Common myeloid progenitor, CD34-positive (primary cell): ENCODE measurements at regions not wholly inside any gene's neighbourhood (a gene's known extent, or its start where the extent isn't known, plus 50 kb on each side); places are given as distances from the start of the nearest gene placed in this dataset.

Source experiments
- CTCF ChIA-PET: fragments of 350-600 bp; sonication (Branson Sonifier 250); formaldehyde crosslinking; loops from one replicate; lab custom pipeline; 2021; ENCODE audit warnings: antibody characterized with exemption; lab: Charles Lee
- POLR2A ChIA-PET: fragments of 350-600 bp; sonication (Branson Sonifier 250); formaldehyde crosslinking; loops from one replicate; lab custom pipeline; 2021; ENCODE audit warnings: antibody characterized with exemption; lab: Charles Lee
- DNase-seq, 3 donors: peaks; one replicate each; pipeline versions ENCODE4 v3.0.0 to v3.0.0-alpha.2; 2013
- H3K27ac ChIP-seq, 2 experiments: 1 replicate in 1 of 2; 2 replicates in 1 of 2; pipeline ENCODE4 v1.7.0; 2013; ENCODE audit warnings: inconsistent platforms in 2 of 2, low read length in 2 of 2, mild to moderate bottlenecking in 2 of 2, low read depth in 1 of 2, moderate library complexity in 1 of 2; ENCODE audit not compliant: severe bottlenecking in 2 of 2, insufficient read depth in 1 of 2, poor library complexity in 1 of 2
- H3K27me3 ChIP-seq, 5 experiments: replicated peaks in 2 of 5; 1 replicate in 3 of 5; 2 replicates in 2 of 5; pipeline versions ENCODE4 v1.6.1 to v1.7.0; 2013; ENCODE audit warnings: low read length in 4 of 5, mild to moderate bottlenecking in 2 of 5, moderate library complexity in 2 of 5, inconsistent platforms in 1 of 5; ENCODE audit not compliant: insufficient read depth in 5 of 5, control insufficient read depth in 4 of 5
- H3K36me3 ChIP-seq, 4 experiments: 1 replicate in 2 of 4; 2 replicates in 2 of 4; pipeline versions ENCODE4 v1.6.1 to v1.7.0; 2013; ENCODE audit warnings: low read length in 3 of 4, control low read depth in 1 of 4, mild to moderate bottlenecking in 1 of 4; ENCODE audit not compliant: control insufficient read depth in 4 of 4, insufficient read depth in 4 of 4
- H3K4me1 ChIP-seq, 4 experiments: 1 replicate in 3 of 4; 2 replicates in 1 of 4; pipeline versions ENCODE4 v1.6.1 to v1.7.1; 2013; ENCODE audit warnings: low read length in 3 of 4, mild to moderate bottlenecking in 3 of 4, control low read depth in 1 of 4, inconsistent platforms in 1 of 4, moderate library complexity in 1 of 4; ENCODE audit not compliant: control insufficient read depth in 4 of 4, insufficient read depth in 4 of 4; ENCODE audit errors: control extremely low read depth in 1 of 4
- H3K4me3 ChIP-seq, 7 experiments: 1 replicate in 4 of 7; 2 replicates in 3 of 7; pipeline versions ENCODE4 v1.5.1 to v1.7.0; 2013; ENCODE audit warnings: mild to moderate bottlenecking in 7 of 7, low read length in 6 of 7, moderate library complexity in 6 of 7, inconsistent platforms in 2 of 7, low read depth in 2 of 7, control low read depth in 1 of 7; ENCODE audit not compliant: insufficient read depth in 4 of 7, control insufficient read depth in 1 of 7; ENCODE audit errors: extremely low read depth in 1 of 7
- H3K9me3 ChIP-seq, 5 experiments: 1 replicate in 4 of 5; 2 replicates in 1 of 5; pipeline versions ENCODE4 v1.6.1 to v1.7.1; 2013; ENCODE audit warnings: low read length in 4 of 5, mild to moderate bottlenecking in 2 of 5, inconsistent platforms in 1 of 5, low read depth in 1 of 5, moderate library complexity in 1 of 5; ENCODE audit not compliant: control insufficient read depth in 4 of 5, insufficient read depth in 2 of 5; ENCODE audit errors: control extremely low read depth in 1 of 5
- WGBS: methylation state at CpG from one replicate; pipeline ENCODE4 v1.1.5; 2013; ENCODE audit not compliant: insufficient coverage; 5-methylcytosine and 5-hydroxymethylcytosine counted together

- Histone ChIP-seq H3K27ac (no peak overlapping the region), H3K36me3 (no peaks in the 10 kb centered on the region), H3K9me3 (no peaks in the 10 kb centered on the region), H3K4me3 (no peak overlapping the region), H3K4me1 (peaks cover 0 to 3% (median 2%) of the 10 kb centered on the region in 4 experiments), H3K27me3 (no peaks in the 10 kb centered on the region)
- DNase-seq = no peak
- WGBS = 95% methylated on average over 4 of the region's 5 CpGs
- POLR2A ChIA-PET = no interaction called here
- CTCF ChIA-PET = interaction anchor here (2.8 kb wide), 1 partner anchor 41 kb away, joined by 9 read pairs; no protein-coding TSS in a partner anchor
These were observed 689.9 kb downstream of the TUSC7 start for GRCh38 chr3:117399311-117400078.

DNA sequence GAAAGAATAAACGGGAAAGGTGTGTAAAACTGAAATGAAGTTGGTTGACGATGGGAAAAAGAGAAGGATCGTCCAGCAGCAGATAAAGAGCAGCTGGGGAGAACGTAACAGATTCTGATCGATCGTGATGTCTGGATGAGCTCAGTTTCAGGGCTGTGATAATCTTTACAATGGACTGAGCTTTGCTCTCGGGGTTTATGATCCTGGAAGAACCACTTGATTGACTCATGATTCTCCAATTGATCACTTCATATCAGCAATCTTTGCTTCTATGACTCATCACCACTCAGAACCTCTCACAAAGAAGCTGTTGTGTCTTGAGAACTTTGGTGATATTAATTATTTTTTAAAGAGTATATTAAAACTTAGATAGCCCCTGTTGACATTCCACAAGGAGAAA is 690.7 kb downstream of the TUSC7 start:
- Histone ChIP-seq H3K9me3 (no peaks in the 10 kb centered on the region), H3K36me3 (no peaks in the 10 kb centered on the region), H3K27me3 (no peaks in the 10 kb centered on the region), H3K27ac (no peak overlapping the region), H3K4me3 (no peak overlapping the region), H3K4me1 (peaks cover 0 to 11% (median 6%) of the 10 kb centered on the region in 4 experiments)
- ChIA-PET POLR2A (no interaction called here), CTCF (interaction anchor here (1.3 to 2.8 kb wide), 2 partner anchors 20 to 40 kb away, joined by 3 to 9 read pairs; no protein-coding TSS in a partner anchor)
- WGBS = 98% methylated on average over 7 of the region's 7 CpGs
- DNase-seq = no peak

DNA sequence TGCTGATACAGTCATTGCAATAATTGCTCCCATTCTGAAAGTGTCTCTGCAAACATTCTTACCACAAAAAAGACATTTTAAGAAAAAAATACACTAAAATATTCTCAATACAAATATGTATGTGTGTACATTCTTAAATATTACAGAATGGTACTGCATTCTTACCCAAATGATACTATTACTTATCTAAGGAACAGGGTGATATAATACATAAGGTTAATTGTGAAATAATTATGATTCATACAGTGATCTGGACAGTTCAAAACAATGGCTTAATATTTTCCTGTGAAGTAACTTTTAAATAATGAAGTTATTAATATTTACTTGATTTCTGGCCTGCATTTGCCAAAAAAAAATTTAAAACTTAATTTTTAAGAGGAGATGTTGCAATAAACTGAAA is 694.6 kb downstream of the TUSC7 start:
- H3K4me1 ChIP-seq = peaks cover 3 to 20% (median 8%) of the 10 kb centered on the region in 4 experiments
- no peaks in the 10 kb centered on the region for H3K36me3 ChIP-seq
- CTCF ChIA-PET = interaction anchor here (1.3 to 8.1 kb wide), 2 partner anchors 19 to 33 kb away, joined by 4 to 109 read pairs; no protein-coding TSS in a partner anchor
- POLR2A ChIA-PET = no interaction called here
- H3K27ac ChIP-seq = no peak overlapping the region
- H3K4me3 ChIP-seq = no peak overlapping the region
- no peaks in the 10 kb centered on the region for H3K9me3 ChIP-seq
- no peak for DNase-seq
- H3K27me3 ChIP-seq = no peaks in the 10 kb centered on the region

- Histone ChIP-seq H3K4me3 (no peak overlapping the region), H3K27ac (no peak overlapping the region), H3K27me3 (no peaks in the 10 kb centered on the region), H3K9me3 (no peaks in the 10 kb centered on the region), H3K4me1 (peaks cover 3 to 25% (median 11%) of the 10 kb centered on the region in 4 experiments), H3K36me3 (no peaks in the 10 kb centered on the region)
- POLR2A ChIA-PET = no interaction called here
- CTCF ChIA-PET = interaction anchor here (0.7 to 8.1 kb wide), 4 partner anchors 11 to 81 kb away, joined by 3 to 109 read pairs (median 4); no protein-coding TSS in a partner anchor
- 61% methylated on average over 2 of the region's 2 CpGs for WGBS
- DNase-seq = no peak
These were observed 695.2 kb downstream of the TUSC7 start for GRCh38 chr3:117404730-117405129.

DNA sequence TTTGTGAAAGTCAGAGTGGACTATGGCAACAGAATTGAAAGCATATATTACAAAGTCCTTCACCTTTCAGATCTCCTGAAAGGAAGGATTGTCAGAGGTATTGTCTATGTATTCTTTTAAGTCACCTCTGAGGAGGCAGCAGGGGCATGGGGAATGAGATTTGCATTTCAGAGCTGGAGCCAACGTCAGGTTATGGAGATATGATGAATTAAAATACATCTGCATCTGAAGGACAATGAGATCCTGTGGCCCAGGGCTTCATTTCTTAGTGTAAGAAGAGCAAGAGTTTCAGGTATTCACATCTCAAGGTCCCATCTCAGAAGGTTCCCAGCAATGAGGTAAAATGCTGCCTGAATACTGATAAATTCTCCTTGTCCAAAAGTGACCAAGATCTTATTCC is 695.8 kb downstream of the TUSC7 start:
- no peaks in the 10 kb centered on the region for H3K36me3 ChIP-seq
- no peak overlapping the region for H3K4me3 ChIP-seq
- peaks cover 9 to 31% (median 16%) of the 10 kb centered on the region in 4 experiments for H3K4me1 ChIP-seq
- H3K9me3 ChIP-seq = no peaks in the 10 kb centered on the region
- no peak for DNase-seq
- 88% methylated on average over 1 of the region's 1 CpG for WGBS
- no peaks in the 10 kb centered on the region for H3K27me3 ChIP-seq
- ChIA-PET POLR2A (interaction anchor here (0.6 kb wide), 1 partner anchor 24 kb away, joined by 4 read pairs; no protein-coding TSS in a partner anchor), CTCF (interaction anchor here (0.7 to 8.1 kb wide), 4 partner anchors 11 to 80 kb away, joined by 3 to 109 read pairs (median 4); no protein-coding TSS in a partner anchor)
- H3K27ac ChIP-seq = no peak overlapping the region

DNA sequence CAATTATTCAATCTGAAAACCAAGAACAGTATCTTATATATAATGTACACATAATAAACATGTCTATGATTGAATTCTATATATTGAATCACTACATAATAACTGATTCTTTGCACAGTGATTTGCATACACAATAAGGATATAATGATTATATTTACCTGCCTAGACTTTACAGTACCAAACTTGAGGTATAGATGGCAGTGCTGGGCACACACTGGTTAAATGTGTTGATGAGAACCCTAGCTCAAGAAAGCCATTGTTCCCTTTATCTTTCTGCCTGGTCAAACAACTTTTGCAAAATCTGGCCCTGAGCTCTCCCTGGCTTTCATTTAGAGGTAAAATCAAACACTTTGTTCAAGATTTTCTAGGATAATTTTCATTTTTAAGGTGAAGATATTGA is 697.7 kb downstream of the TUSC7 start:
- CTCF ChIA-PET = interaction anchor here (0.7 to 8.1 kb wide), 8 partner anchors 9 to 118 kb away, joined by 3 to 109 read pairs (median 4); no protein-coding TSS in a partner anchor
- H3K36me3 ChIP-seq = no peaks in the 10 kb centered on the region

GRCh38 chr3:117408811-117409210 is 699.2 kb downstream of the TUSC7 start:
- no peaks in the 10 kb centered on the region for H3K27me3 ChIP-seq
- DNase-seq = no peak
- no peak overlapping the region for H3K27ac ChIP-seq
- ChIA-PET CTCF (interaction anchor here (3.1 to 8.1 kb wide), 2 partner anchors 28 to 116 kb away, joined by 12 to 109 read pairs; no protein-coding TSS in a partner anchor), POLR2A (no interaction called here)
- H3K4me1 ChIP-seq = peaks cover 14 to 66% (median 39%) of the 10 kb centered on the region in 4 experiments
- no peak overlapping the region for H3K4me3 ChIP-seq
- no peaks in the 10 kb centered on the region for H3K9me3 ChIP-seq
- H3K36me3 ChIP-seq = no peaks in the 10 kb centered on the region

More for the DNA sequence above, 697.7 kb downstream of the TUSC7 start:
- no peak overlapping the region for H3K4me3 ChIP-seq
- H3K27me3 ChIP-seq = no peaks in the 10 kb centered on the region
- POLR2A ChIA-PET = no interaction called here
- peak; percentile 33 to 63 (median 63) for DNase-seq
- H3K4me1 ChIP-seq = peaks cover 10 to 51% (median 31%) of the 10 kb centered on the region in 4 experiments
- H3K9me3 ChIP-seq = no peaks in the 10 kb centered on the region
- H3K27ac ChIP-seq = no peak overlapping the region
